ENCODE measurements at regions not wholly inside any gene's neighbourhood (a gene's known extent, or its start where the extent isn't known, plus 50 kb on each side); places are given as distances from the start of the nearest gene placed in this dataset.

DNA sequence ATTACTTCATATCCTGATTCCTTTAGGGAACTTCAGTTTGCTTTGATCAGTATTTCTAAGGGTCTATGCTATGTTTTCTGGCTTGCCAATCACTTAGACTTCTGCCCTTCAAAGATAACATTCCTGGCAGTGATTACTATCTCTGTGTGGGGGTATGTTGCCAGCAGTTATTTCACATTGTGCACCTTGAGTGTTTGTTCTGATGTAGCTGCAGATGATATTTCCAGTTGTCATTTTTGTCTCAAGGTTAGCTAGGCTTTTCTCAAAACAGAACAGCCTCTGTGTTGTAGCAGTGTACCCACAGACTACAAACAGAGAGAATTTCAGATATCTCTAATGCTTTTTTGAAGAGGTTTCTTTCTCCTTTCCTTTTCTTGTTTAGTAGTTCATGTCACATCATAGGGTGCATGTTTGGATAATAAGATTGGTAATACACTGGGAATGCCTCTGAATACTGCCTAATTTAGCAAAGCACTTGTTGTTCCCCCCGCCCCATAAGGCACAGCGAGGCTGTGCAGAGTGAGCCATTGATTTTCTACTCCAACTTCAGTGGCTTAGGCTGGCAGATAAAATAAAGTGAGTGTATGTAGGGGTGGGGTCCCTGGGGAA lies 134.7 kb upstream of the AGR3 start:
- no CpG with 5 or more reads among the region's 2 CpGs for WGBS (ENCODE audit: extremely low coverage, insufficient read length, low lambda C conversion rate)
- H3K4me3 Mint-ChIP-seq: no peak overlapping the region
- Histone ChIP-seq H3K4me2 (ENCODE audit: insufficient read depth, insufficient read length, low read length) (no peak overlapping the region), H3K14ac (ENCODE audit: insufficient read depth, low read length) (no peak overlapping the region), H3K4me1 (ENCODE audit: insufficient read depth, low read length) (no peaks in the 10 kb centered on the region), H2BK120ac (ENCODE audit: low read depth, low read length, poor library complexity, severe bottlenecking) (no peak overlapping the region), H3K23ac (ENCODE audit: insufficient read length, low read depth, low read length) (no peak overlapping the region), H2BK5ac (ENCODE audit: insufficient read length, low read length) (no peak overlapping the region), H4K8ac (replicated peaks; ENCODE audit: insufficient read length, low read depth, low read length) (no peak overlapping the region), H3T11ph (ENCODE audit: low read length) (no peak overlapping the region), H3K9me3 (ENCODE audit: control insufficient read depth, low read depth, low read length) (no peaks in the 10 kb centered on the region), H2AK5ac (ENCODE audit: insufficient read length, low read length) (no peak overlapping the region), H3K23me2 (ENCODE audit: insufficient read length, low read depth, low read length, poor library complexity, severe bottlenecking) (no peaks in the 10 kb centered on the region), H3K79me1 (ENCODE audit: insufficient read depth, low read depth, low read length, poor library complexity, severe bottlenecking) (no peaks in the 10 kb centered on the region), H3K9ac (ENCODE audit: extremely low read depth, insufficient read length, low read length) (no peak overlapping the region), H3K79me2 (ENCODE audit: insufficient read depth, low read length) (no peaks in the 10 kb centered on the region), H2BK20ac (ENCODE audit: low read depth, low read length, poor library complexity, severe bottlenecking) (no peak overlapping the region), H3K27me3 (ENCODE audit: insufficient read depth, low read length) (no peaks in the 10 kb centered on the region), H2AFZ (ENCODE audit: low read length) (no peak overlapping the region), H4K5ac (ENCODE audit: insufficient read length, low read depth, low read length) (no peak overlapping the region), H4K20me1 (ENCODE audit: control insufficient read depth, insufficient read depth, insufficient read length) (no peaks in the 10 kb centered on the region), H3K27ac (ENCODE audit: insufficient read length, low read depth, low read length) (no peak overlapping the region), H2BK12ac (ENCODE audit: insufficient read length, low read depth, low read length) (no peak overlapping the region), H4K91ac (ENCODE audit: insufficient read length, low read depth, low read length) (no peak overlapping the region), H3K56ac (ENCODE audit: insufficient read length, low read depth, low read length) (no peak overlapping the region), H3K4ac (ENCODE audit: low read depth, low read length) (no peak overlapping the region), H3K18ac (ENCODE audit: insufficient read length, low read depth, low read length) (no peak overlapping the region), H2BK15ac (ENCODE audit: low read depth, low read length) (no peak overlapping the region)
- H3K9me3 Mint-ChIP-seq: no peaks in the 10 kb centered on the region
- no peaks in the 10 kb centered on the region for H3K27me3 Mint-ChIP-seq (ENCODE audit: low read depth)
- 0 out of 7 replicates have a peak overlapping the region, but pooled peaks of 1 of the 3 experiments have one; percentile 7 for H3K27ac Mint-ChIP-seq
- DNase-seq: no peak
- TF ChIP-seq, protein P1, sequence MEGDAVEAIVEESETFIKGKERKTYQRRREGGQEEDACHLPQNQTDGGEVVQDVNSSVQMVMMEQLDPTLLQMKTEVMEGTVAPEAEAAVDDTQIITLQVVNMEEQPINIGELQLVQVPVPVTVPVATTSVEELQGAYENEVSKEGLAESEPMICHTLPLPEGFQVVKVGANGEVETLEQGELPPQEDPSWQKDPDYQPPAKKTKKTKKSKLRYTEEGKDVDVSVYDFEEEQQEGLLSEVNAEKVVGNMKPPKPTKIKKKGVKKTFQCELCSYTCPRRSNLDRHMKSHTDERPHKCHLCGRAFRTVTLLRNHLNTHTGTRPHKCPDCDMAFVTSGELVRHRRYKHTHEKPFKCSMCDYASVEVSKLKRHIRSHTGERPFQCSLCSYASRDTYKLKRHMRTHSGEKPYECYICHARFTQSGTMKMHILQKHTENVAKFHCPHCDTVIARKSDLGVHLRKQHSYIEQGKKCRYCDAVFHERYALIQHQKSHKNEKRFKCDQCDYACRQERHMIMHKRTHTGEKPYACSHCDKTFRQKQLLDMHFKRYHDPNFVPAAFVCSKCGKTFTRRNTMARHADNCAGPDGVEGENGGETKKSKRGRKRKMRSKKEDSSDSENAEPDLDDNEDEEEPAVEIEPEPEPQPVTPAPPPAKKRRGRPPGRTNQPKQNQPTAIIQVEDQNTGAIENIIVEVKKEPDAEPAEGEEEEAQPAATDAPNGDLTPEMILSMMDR (conservative IDR thresholded peaks at IDR 0.05): no peak
- no peaks in the 10 kb centered on the region for H3K36me3 Mint-ChIP-seq (ENCODE audit: insufficient read depth in 1 of 3, low read depth in 3 of 3)
- H3K4me1 Mint-ChIP-seq: no peaks in the 10 kb centered on the region
